ENCODE measurements at regions not wholly inside any gene's neighbourhood (a gene's known extent, or its start where the extent isn't known, plus 50 kb on each side); places are given as distances from the start of the nearest gene placed in this dataset.

GRCh38 chr5:154646745-154647113 lies 108.4 kb upstream of the LARP1 start:
- Histone ChIP-seq H3K9ac (ENCODE audit: low read length in 3 of 3) (peak overlapping the region in 1 of 3 donors; percentile 40), H3K27ac (ENCODE audit: low read depth in 2 of 2, low read length in 2 of 2) (no peak overlapping the region)
- FAIRE-seq, result no peak

GRCh38 chr5:154644745-154645411 lies 110.3 kb upstream of the LARP1 start:
- TF ChIP-seq CTCF (IDR thresholded peaks at IDR 0.05; ENCODE audit: borderline replicate concordance, extremely low read depth, insufficient read depth), result no peak
- no peaks in the 10 kb centered on the region for H3K27me3 ChIP-seq (ENCODE audit: control insufficient read depth, insufficient read depth, low read length)
- DNase-seq, result peak in 1 of 5 donors; percentile 22
- H3K4me1 ChIP-seq (ENCODE audit: control insufficient read depth in 2 of 3, insufficient read depth in 2 of 3, low read depth in 1 of 3, low read length in 3 of 3), result peaks cover 0 to 6% (median 5%) of the 10 kb centered on the region in 3 donors
- H3K36me3 ChIP-seq (ENCODE audit: control insufficient read depth in 2 of 3, insufficient read depth in 3 of 3, low read length in 3 of 3), result no peaks in the 10 kb centered on the region
- H3K4me3 ChIP-seq (ENCODE audit: low read length in 3 of 3), result no peak overlapping the region
- H3K27ac ChIP-seq (ENCODE audit: low read depth in 2 of 2, low read length in 2 of 2), result no peak overlapping the region
- no peaks in the 10 kb centered on the region for H3K9me3 ChIP-seq (ENCODE audit: control insufficient read depth in 2 of 3, insufficient read depth in 1 of 3, low read length in 3 of 3)
- no peak for FAIRE-seq
- no peak overlapping the region for H3K9ac ChIP-seq (ENCODE audit: low read length in 3 of 3)
- intact Hi-C loops (cut with DNase I), result no loop called here

More at GRCh38 chr5:154646745-154647113, 108.4 kb upstream of the LARP1 start:
- peak in 2 of 5 donors; percentile 33 to 46 for DNase-seq
- peak overlapping the region in 2 of 3 donors; percentile 54 to 59 for H3K4me3 ChIP-seq (ENCODE audit: low read length in 3 of 3)
- intact Hi-C loops (cut with DNase I), result no loop called here
- no peaks in the 10 kb centered on the region for H3K27me3 ChIP-seq (ENCODE audit: control insufficient read depth, insufficient read depth, low read length)
- H3K9me3 ChIP-seq (ENCODE audit: control insufficient read depth in 2 of 3, insufficient read depth in 1 of 3, low read length in 3 of 3), result no peaks in the 10 kb centered on the region
- TF ChIP-seq CTCF (IDR thresholded peaks at IDR 0.05; ENCODE audit: borderline replicate concordance, extremely low read depth, insufficient read depth), result no peak
- H3K4me1 ChIP-seq (ENCODE audit: control insufficient read depth in 2 of 3, insufficient read depth in 2 of 3, low read depth in 1 of 3, low read length in 3 of 3), result peaks cover 0 to 6% (median 5%) of the 10 kb centered on the region in 3 donors
- no peaks in the 10 kb centered on the region for H3K36me3 ChIP-seq (ENCODE audit: control insufficient read depth in 2 of 3, insufficient read depth in 3 of 3, low read length in 3 of 3)

- FAIRE-seq, result no peak
- H3K9ac ChIP-seq (ENCODE audit: low read length in 3 of 3), result no peak overlapping the region
- intact Hi-C loops (cut with DNase I), result no loop called here
- no peak overlapping the region for H3K4me3 ChIP-seq (ENCODE audit: low read length in 3 of 3)
- DNase-seq, result peak in 1 of 5 donors; percentile 9
- no peaks in the 10 kb centered on the region for H3K27me3 ChIP-seq (ENCODE audit: control insufficient read depth, insufficient read depth, low read length)
- H3K27ac ChIP-seq (ENCODE audit: low read depth in 2 of 2, low read length in 2 of 2), result no peak overlapping the region
- peak; percentile 54 for TF ChIP-seq CTCF (IDR thresholded peaks at IDR 0.05; ENCODE audit: borderline replicate concordance, extremely low read depth, insufficient read depth)
- no peaks in the 10 kb centered on the region for H3K9me3 ChIP-seq (ENCODE audit: control insufficient read depth in 2 of 3, insufficient read depth in 1 of 3, low read length in 3 of 3)
- peaks cover 0 to 6% (median 1%) of the 10 kb centered on the region in 3 donors for H3K4me1 ChIP-seq (ENCODE audit: control insufficient read depth in 2 of 3, insufficient read depth in 2 of 3, low read depth in 1 of 3, low read length in 3 of 3)
- no peaks in the 10 kb centered on the region for H3K36me3 ChIP-seq (ENCODE audit: control insufficient read depth in 2 of 3, insufficient read depth in 3 of 3, low read length in 3 of 3)
Observed at GRCh38 chr5:154642499-154643245, 112.5 kb upstream of the LARP1 start.
